ENCODE measurements at regions not wholly inside any gene's neighbourhood (a gene's known extent, or its start where the extent isn't known, plus 50 kb on each side); places are given as distances from the start of the nearest gene placed in this dataset.

DNA sequence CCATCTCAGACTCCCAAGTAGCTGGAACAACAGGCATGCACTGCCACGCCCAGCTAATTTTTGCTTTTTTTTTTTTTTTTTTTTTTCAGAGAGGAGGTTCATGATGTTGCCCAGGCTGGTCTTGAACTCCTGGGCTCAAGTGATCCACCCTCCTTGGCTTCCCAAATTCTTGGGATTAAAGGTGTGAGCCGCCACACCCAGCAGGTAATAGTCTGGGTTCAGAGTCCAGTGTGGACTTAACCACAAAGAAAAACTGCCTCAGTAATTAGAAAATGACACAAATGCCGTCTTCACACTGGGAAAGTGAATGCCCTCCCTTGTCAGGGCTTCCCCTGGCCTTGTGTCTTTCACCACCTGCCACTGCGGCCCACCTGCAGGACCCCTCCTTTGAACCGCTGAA is 101.1 kb downstream of the RAB11FIP2 start:
- TF ChIP-seq, protein P1, sequence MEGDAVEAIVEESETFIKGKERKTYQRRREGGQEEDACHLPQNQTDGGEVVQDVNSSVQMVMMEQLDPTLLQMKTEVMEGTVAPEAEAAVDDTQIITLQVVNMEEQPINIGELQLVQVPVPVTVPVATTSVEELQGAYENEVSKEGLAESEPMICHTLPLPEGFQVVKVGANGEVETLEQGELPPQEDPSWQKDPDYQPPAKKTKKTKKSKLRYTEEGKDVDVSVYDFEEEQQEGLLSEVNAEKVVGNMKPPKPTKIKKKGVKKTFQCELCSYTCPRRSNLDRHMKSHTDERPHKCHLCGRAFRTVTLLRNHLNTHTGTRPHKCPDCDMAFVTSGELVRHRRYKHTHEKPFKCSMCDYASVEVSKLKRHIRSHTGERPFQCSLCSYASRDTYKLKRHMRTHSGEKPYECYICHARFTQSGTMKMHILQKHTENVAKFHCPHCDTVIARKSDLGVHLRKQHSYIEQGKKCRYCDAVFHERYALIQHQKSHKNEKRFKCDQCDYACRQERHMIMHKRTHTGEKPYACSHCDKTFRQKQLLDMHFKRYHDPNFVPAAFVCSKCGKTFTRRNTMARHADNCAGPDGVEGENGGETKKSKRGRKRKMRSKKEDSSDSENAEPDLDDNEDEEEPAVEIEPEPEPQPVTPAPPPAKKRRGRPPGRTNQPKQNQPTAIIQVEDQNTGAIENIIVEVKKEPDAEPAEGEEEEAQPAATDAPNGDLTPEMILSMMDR (IDR thresholded peaks at IDR 0.05; ENCODE audit: insufficient read depth, missing control alignments), result no peak
- DNase-seq (ENCODE audit: insufficient read length, low spot score) (no peak), FAIRE-seq (no peak)

DNA sequence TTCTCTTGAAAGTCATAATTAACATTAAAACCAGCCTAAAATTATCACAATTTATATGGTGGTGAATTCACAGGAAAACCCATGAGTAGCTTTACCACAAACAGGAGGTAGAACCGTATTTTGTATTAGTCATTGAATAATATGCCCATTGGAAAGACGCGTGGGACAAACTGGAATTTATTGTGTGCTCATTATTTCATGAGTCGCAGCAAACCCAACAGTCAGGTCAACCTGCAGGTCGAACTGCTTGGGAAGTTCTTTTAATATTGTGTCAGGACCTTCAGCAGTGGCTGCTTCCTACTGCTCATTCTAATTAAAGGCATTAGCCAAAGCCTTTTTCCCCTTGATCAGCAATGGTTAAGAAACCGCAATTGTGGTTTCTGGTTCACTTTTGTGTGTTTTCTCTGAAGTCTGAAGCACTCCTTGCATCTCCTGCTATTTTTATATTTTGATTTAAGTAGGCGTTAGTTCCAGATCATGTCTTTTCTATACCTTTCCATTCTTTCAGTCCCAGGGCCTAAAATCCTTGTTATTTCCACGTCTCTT is 100.1 kb downstream of the RAB11FIP2 start:
- FAIRE-seq (no peak), DNase-seq (ENCODE audit: insufficient read length, low spot score) (no peak)
- TF ChIP-seq, protein P1 (IDR thresholded peaks at IDR 0.05; ENCODE audit: insufficient read depth, missing control alignments), result no peak

DNA sequence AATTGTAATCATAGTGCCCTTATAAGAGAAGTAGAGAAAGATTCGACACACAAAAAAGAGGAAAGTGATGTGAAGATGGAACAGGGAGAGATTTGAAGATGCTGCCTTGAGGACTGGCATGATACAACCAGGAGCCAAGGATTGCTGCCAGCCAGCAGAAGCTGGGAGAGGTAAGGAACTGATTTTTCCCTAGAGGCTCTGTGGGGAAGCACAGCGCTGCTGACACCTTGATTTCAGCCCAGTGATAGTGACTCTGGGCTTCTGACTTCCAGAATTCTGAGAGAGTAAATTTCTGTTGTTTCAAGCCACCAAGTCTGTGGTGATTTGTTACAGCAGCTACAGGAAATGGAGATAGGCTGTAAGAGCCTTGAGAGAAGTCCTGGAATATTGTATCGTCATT is 98.2 kb downstream of the RAB11FIP2 start:
- DNase-seq (ENCODE audit: insufficient read length, low spot score) (no peak), FAIRE-seq (no peak)
- TF ChIP-seq, protein P1 (IDR thresholded peaks at IDR 0.05; ENCODE audit: insufficient read depth, missing control alignments), result no peak

DNA sequence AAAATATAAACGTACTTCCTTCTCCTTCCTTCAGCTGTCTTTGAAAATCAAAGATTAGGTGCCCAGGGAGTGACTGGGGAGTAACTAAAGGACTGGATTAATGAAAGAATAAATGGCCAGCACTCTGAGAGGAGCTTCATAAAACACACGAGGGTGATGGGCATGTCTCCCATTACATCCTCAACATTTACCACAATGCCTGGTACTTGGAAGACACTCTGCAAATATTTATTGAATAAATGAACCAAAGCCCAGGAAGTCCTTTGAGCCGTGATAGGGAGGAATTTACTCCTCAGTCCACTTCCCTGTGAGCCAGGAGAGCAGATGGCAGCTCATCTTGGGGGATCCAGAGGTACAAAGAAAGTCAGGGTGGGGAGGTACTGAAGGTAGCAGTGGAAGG is 96.3 kb downstream of the RAB11FIP2 start:
- FAIRE-seq, result no peak

More for the DNA sequence above, 96.3 kb downstream of the RAB11FIP2 start:
- TF ChIP-seq, protein P1 (IDR thresholded peaks at IDR 0.05; ENCODE audit: insufficient read depth, missing control alignments), result no peak
- no peak for DNase-seq (ENCODE audit: insufficient read length, low spot score)
